Tibial nerve (tissue), 4 donors: ENCODE measurements at regions not wholly inside any gene's neighbourhood (a gene's known extent, or its start where the extent isn't known, plus 50 kb on each side); places are given as distances from the start of the nearest gene placed in this dataset.

ENCODE experiments used
- CTCF ChIP-seq, 5 experiments: fragments of 200-600 bp in 3 of 5; fragments of 450-650 bp in 2 of 5; sonication (generic) in 3 of 5; IDR thresholded peaks; one replicate each; pipeline ENCODE4 v1.5.1; 2016 to 2019; ENCODE audit warnings: antibody characterized with exemption in 5 of 5, mild to moderate bottlenecking in 3 of 5, moderate library complexity in 2 of 5
- EP300 ChIP-seq, 2 donors: sonication (generic); formaldehyde crosslinking; IDR thresholded peaks; one replicate each; pipeline ENCODE4 v1.6.1; 2017; ENCODE audit warnings: antibody characterized with exemption in 2 of 2, mild to moderate bottlenecking in 1 of 2
- POLR2A ChIP-seq, 2 donors: fragments of 450-650 bp; IDR thresholded peaks; one replicate each; pipeline ENCODE4 v1.6.1; 2017; ENCODE audit warnings: antibody characterized with exemption in 2 of 2, mild to moderate bottlenecking in 2 of 2, moderate library complexity in 2 of 2

GRCh38 chr1:94669198-94669597 lies 127.6 kb upstream of the F3 start:
- no peak for TF ChIP-seq CTCF (IDR thresholded peaks at IDR 0.05)
- TF ChIP-seq POLR2A (IDR thresholded peaks at IDR 0.05) = no peak
- no peak for TF ChIP-seq EP300 (IDR thresholded peaks at IDR 0.05)
